Fibroblast of villous mesenchyme (primary cell): ENCODE measurements at regions not wholly inside any gene's neighbourhood (a gene's known extent, or its start where the extent isn't known, plus 50 kb on each side); places are given as distances from the start of the nearest gene placed in this dataset.
A peak's percentile ranks its signal among the peaks of the same experiment; 100 is the strongest.

Experiments used
- DNase-seq: peaks from one replicate; pipeline ENCODE4 v3.0.0-alpha.2; 2010; ENCODE audit warnings: low read depth
- H3K4me3 ChIP-seq: 2 replicates; pipeline ENCODE4 v1.5.1; 2011; ENCODE audit warnings: low read depth, mild to moderate bottlenecking, low read length
- TF ChIP-seq, protein P1 (sequence below): IDR thresholded peaks from 2 replicates; pipeline ENCODE4 v1.5.1; 2012; ENCODE audit warnings: low read depth, mild to moderate bottlenecking, low read length; ENCODE audit not compliant: insufficient read depth

DNA sequence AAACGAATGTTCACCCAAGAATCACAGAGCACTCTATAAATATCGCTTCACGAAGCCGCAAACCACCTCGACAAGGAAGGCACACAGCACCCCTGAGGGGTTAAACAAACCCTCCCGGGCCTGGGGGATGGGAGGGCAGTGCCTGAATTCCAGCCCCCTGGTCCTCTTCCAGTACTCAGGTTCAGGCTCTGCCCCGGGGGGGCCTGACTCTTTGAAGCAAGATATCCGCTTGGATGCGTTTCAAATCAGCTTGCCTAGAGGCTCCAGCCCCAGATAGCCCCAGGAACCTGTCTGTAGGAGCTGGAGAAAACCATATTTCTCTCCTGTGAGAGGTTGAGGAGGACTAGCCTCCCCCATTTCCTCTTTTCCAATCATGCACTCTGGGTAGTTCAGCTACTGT is 194.7 kb downstream of the WNT5A start:
- TF ChIP-seq, protein P1, sequence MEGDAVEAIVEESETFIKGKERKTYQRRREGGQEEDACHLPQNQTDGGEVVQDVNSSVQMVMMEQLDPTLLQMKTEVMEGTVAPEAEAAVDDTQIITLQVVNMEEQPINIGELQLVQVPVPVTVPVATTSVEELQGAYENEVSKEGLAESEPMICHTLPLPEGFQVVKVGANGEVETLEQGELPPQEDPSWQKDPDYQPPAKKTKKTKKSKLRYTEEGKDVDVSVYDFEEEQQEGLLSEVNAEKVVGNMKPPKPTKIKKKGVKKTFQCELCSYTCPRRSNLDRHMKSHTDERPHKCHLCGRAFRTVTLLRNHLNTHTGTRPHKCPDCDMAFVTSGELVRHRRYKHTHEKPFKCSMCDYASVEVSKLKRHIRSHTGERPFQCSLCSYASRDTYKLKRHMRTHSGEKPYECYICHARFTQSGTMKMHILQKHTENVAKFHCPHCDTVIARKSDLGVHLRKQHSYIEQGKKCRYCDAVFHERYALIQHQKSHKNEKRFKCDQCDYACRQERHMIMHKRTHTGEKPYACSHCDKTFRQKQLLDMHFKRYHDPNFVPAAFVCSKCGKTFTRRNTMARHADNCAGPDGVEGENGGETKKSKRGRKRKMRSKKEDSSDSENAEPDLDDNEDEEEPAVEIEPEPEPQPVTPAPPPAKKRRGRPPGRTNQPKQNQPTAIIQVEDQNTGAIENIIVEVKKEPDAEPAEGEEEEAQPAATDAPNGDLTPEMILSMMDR: no peak
- H3K4me3 ChIP-seq: no peak overlapping the region
- DNase-seq: no peak

DNA sequence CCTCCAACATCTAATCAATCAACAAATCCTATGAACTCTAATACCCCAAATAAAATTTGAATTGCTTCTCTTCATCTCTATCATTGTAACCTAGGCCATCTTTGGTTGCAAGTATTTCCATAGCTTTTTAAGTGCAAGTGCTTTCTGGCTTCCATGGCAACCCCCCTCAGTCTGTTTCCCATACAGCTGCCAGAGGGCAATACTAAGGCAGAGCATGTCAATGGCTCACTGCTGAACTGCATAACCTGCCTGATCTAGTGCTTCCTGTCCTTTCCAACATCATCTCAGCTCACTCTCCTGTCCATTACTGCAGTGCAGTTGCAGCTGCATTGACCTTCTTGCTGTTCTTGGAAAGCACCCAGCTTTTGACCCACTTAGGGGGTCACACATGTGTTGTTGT is 198.4 kb downstream of the WNT5A start:
- TF ChIP-seq, protein P1: no peak
- H3K4me3 ChIP-seq: no peak overlapping the region
- DNase-seq: no peak

DNA sequence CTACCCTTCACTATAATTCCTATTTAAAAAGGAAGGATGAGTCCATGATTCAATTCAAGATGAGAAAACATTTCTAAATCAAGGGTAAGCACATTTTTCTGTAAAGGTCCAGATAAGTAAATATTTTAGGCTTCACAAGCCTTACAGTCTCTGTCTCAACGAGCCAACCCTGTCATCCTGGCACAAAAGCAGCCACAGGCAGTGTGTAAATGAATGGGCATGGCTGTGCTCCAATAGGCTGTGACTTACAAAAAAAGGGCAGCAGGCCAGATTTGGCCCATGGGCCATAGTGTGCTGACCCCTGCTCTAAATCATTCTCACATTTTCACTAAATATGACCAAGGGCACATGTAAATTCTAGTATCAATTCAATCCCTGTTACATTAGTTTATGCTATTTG is 200.4 kb downstream of the WNT5A start:
- TF ChIP-seq, protein P1: no peak
- DNase-seq: no peak
- no peak overlapping the region for H3K4me3 ChIP-seq

DNA sequence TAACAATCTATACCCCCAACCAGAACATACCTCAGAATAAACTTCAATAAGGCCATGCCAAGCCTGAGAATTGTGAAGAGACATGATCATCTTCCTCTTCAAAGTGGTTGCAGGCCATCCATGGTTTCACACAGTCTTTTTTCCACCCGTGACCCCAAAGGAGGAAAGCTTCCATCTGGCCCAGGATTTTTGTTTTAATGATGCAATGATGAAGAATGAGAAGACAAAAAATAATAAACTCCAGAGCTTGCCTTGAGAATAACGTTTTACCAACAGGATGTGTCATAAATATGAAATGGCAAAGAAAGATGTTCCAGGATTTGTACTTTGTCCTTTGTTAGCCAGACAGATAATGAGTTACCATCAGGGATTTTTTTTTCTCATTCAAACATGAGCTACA is 201.9 kb downstream of the WNT5A start:
- H3K4me3 ChIP-seq: no peak overlapping the region
- DNase-seq: peak; percentile 62
- TF ChIP-seq, protein P1: no peak

DNA sequence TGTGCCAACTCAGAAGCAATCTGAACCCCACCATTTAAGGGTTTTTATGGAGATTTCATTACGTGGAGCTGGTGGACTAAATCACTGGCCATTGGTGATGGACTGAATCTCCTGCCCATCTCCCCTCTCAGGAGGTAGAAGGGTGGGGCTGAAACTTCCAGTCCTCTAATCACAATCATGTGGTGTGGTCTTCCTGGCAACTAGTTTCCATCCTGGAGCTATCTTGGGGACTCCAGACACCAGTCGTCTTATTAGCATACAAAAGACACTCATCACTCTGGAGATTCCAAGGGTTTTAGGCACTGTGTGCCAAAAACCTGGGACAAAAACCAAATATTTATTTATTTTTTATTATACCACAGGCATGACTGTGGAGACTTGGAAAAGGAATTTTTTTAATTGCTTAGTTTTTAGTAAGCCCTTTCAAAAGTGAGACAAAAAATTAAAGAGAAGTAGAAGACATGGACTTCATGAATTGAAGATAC is 203.6 kb downstream of the WNT5A start:
- no peak overlapping the region for H3K4me3 ChIP-seq
- DNase-seq: no peak
- TF ChIP-seq, protein P1: no peak

DNA sequence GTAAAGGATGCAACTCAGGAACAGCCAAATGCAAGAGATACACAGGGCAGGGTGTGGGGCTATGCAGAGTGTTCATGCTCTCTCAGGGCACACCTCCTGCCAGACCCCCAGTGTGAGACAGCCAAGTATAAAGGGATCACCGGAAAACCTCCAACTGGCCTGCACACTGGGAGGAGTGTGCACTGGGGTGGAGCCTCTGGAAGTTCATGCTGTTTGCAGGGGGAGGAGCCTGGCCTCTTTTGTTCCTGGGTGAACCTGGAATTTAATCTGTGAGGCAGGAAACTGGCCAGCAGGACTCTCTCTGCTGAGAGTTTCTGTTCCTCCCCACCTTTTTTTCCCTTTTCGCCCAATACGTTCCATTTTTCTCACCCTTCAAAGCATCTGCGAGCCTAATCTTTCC is 204.1 kb downstream of the WNT5A start:
- TF ChIP-seq, protein P1: no peak
- DNase-seq: no peak
- H3K4me3 ChIP-seq: no peak overlapping the region

DNA sequence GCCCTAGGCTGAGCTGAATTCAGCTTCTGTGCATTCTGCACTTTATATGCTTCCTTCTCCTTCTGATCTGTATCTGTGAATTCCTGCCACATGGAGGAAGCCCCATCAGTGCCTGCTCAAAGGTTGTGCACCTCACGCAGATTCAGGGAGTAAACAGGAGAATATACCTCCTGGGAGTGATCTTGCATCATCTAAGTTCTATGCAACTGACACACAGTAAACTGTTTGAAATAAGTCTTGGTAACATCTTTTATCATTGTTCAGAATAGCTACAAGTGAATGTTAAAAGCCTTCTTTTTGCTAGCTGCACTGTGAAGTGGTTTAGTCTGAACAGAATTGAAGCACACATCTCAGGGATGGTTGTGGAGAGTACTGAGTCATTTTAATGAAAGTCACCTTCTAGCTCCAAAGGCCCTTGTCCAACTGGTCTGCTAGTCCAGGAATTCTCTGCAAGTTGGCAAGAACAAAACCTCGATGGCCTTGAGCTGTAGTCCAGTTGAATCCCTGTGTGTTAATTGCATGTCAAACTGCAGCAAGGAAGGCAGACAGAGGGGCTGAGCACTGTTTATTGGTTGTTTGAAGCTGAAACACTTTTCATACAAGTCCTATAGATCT is 215.0 kb downstream of the WNT5A start:
- no peak overlapping the region for H3K4me3 ChIP-seq
- DNase-seq: no peak
- TF ChIP-seq, protein P1: no peak
